Activated T-cell treated with anti-CD3 and anti-CD28 coated beads, Interleukin-2, amount 50 U/mL, for 1 hour (primary cell): ENCODE measurements at regions not wholly inside any gene's neighbourhood (a gene's known extent, or its start where the extent isn't known, plus 50 kb on each side); places are given as distances from the start of the nearest gene placed in this dataset.
"Not testable (repeated sequence)": the region's sequence is repeated elsewhere in the genome, so short reads cannot be mapped to it uniquely, and the experiment has no call there.

Source experiments
- DNase-seq: peaks from one replicate; pipeline ENCODE4 v3.0.0-alpha.2; 2020

GRCh38 chr6:113065611-113066010 is 718.5 kb downstream of the RFPL4B start:
- DNase-seq: no peak

- no peak for DNase-seq
These were observed 720.6 kb downstream of the RFPL4B start for GRCh38 chr6:113067612-113068275.

DNA sequence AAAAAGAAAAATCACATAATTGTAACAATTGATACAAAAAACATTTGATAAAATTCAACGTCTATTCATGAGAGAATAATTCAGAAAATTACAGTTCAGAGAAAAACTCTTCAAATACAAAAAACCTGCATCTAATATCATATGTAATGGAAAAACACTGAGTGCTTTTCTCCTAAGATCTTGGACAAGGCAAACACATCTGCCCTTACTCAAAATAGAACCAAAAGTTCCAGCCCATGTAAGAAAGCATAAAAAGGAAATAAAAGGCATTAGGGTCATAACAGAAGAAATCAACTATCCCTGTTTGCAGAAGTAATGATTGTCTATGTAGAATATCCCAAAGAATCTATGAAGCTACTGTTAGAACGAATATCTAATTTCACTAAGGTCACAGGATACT is 721.4 kb downstream of the RFPL4B start:
- no peak for DNase-seq

DNA sequence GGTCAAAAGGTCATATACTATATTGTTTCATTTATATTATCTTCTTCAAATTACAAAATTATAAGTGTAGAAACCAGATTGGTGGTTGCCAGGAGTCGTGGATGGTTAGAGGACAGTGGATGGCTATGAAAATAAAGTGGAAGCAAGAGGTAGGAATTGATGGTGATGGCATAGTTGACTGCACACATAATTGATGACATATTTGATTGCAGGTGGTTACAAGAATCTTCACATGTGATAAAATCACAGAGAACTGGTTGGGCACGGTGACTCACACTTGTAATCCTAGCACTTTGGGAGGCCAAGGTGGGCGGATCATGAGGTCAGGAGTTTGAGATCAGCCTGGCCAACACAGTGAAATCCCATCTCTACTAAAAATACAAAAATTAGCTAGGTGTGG is 723.6 kb downstream of the RFPL4B start:
- not testable (repeated sequence) for DNase-seq

GRCh38 chr6:113073611-113074191 is 726.6 kb downstream of the RFPL4B start:
- DNase-seq: no peak

DNA sequence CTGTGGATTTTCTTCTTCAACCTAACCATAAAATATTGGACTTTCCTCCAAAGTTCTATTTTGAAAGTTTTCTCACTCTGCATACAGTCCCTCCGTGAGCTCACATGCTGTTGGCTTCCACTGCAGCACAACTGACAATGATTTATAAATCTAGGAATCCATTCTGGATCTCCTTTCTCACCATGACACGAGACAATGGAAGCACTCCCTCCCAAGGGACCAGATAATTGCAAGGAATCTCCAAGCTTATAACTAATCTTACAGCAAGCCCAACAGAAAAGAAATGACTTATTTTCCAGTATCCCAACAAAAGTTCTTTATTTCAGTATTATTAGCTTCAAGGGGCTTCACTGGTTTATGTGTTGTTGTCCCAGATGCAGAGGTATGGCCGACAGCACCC is 729.0 kb downstream of the RFPL4B start:
- no peak for DNase-seq

- no peak for DNase-seq
These were observed 729.7 kb downstream of the RFPL4B start for GRCh38 chr6:113076816-113077215.

GRCh38 chr6:113077794-113078193 is 730.7 kb downstream of the RFPL4B start:
- no peak for DNase-seq

- DNase-seq: no peak
These were observed 731.7 kb downstream of the RFPL4B start for GRCh38 chr6:113078791-113079190.

- no peak for DNase-seq
These were observed 735.6 kb downstream of the RFPL4B start for GRCh38 chr6:113082745-113083144.

DNA sequence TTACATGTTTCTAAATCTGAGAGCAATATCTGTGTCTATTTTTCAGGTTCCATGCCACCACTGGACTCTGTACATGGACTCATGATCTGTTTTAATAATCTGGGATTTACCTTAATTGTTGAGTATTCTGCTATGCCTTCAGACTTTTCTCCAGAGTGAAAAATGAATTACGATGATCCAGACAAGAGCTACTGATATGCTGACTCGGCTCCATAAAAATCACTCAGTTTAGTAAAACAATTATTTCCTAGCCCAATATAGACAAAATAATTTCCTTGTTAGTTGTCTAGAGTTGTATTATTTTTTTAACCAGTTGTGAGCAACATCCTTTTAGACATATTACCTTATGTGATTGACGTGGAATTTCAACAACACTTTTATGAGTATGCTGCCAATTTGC is 736.8 kb downstream of the RFPL4B start:
- no peak for DNase-seq

DNA sequence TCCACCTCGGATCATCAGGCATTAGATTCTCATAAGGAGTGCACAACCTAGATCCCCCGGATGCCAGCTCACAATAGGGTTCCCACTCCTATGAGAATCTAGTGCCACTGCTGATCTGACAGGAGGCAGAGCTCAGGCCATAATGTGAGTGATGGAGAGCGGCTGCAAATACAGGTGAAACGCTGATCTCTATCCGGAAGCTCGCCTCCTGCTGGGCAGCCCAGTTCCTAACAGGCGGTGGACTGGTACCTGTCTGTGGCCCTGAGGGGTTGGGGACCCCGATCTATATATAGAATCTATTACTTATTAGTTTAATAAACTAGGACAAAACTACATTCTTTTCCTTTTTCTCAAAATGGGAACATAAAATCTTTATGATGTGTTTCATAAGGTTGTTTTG is 741.9 kb downstream of the RFPL4B start:
- DNase-seq: no peak

- no peak for DNase-seq
These were observed 745.7 kb downstream of the RFPL4B start for GRCh38 chr6:113092795-113093194.

- DNase-seq: no peak
These were observed 747.6 kb downstream of the RFPL4B start for GRCh38 chr6:113094779-113095178.

- DNase-seq: no peak
These were observed 748.7 kb downstream of the RFPL4B start for GRCh38 chr6:113095841-113096240.

- no peak for DNase-seq
These were observed 754.4 kb upstream of the MARCKS start for GRCh38 chr6:113102761-113103160.

DNA sequence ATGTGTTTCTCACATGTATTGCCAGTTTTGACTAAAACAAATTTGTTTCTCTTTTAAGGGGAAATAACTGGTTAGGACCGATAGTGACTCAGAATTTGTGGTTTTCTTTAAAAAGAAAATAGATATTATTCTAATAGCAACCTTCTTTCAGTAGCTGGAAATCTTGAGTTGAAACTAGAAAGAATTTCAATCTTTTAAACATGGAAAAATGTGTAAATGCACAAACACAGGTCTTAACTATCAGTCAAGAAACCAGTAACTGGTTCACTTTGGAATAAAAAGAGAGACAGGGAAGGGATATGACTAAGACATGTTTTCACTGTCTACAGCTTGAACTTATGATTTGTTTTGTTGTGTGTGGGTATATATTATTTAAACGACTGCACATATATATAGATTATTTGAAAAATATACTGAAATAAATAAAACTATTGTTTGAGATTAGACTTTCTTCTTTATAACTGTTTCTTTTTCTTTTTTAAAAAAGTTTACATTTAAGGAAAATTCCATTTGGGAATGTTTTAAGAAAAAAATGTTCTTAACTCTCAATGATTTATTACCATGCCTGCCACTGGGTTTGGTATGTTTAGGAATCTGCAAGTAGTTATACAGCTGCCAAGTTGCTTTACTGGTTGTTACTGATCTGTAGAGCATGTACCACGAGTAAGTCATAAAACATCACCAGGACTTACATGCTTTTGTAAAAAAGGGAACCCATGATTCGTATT is 753.3 kb upstream of the MARCKS start:
- no peak for DNase-seq

DNA sequence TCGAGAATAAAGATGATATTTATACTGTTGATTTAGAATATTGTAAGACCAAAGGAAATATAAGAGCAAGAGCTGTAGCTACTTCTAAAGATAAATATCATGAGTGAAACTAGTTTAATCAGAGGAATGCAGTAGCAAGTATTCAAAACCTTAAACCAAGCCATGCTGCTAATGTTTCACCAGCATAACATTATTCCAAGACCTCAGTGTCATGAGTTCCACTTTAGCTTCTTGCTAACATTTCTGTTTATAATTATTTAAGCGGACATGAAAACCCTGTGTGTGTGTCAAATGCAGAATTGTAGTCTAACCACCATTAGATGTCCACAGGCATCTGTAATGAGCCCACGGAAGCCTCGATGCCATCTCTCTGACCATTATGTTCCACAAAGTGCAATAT is 752.6 kb upstream of the MARCKS start:
- DNase-seq: no peak

GRCh38 chr6:113104951-113105350 is 752.2 kb upstream of the MARCKS start:
- DNase-seq: no peak

GRCh38 chr6:113110211-113110610 is 746.9 kb upstream of the MARCKS start:
- DNase-seq: no peak

- DNase-seq: no peak
These were observed 745.6 kb upstream of the MARCKS start for GRCh38 chr6:113111550-113111949.

DNA sequence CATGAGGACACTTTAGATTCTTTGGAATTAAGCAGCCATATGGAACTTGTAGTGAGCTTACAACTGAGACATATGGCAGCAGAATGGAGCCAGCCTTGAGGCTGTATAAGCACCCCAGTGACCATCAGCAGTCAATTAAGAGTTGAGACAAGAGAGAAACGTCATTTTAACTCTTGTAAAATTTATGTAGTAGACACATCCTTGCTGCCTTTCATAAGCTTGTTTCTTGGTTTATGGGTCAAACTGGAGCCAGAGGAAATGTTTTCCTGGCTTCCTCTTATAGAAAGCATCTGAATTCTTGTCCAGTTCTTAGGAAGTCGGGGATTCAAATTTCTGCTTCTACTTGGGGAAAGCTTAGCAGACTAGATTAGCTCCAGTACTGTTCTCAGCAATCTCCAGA is 745.1 kb upstream of the MARCKS start:
- no peak for DNase-seq

DNA sequence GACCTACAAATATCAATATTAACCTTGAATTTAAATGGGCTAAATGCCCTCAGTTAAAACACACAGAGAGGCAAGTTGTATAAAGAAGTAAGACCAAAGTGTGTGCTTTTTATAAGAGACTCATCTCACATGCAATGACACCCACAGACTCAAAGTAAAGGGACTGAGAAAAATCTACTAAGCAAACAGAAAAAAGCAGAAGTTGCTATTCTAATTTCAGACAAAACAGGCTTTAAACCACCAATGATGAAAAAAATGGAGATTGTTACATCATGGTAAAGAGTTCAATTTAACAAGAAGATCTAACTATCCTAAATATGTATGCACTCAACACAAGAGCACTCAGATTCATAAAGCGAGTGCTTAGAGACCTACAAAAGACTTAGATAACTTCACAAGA is 741.9 kb upstream of the MARCKS start:
- no peak for DNase-seq

GRCh38 chr6:113120224-113120581 is 736.9 kb upstream of the MARCKS start:
- DNase-seq: no peak
